Lower lobe of right lung (tissue), 2 donors: ENCODE measurements at regions not wholly inside any gene's neighbourhood (a gene's known extent, or its start where the extent isn't known, plus 50 kb on each side); places are given as distances from the start of the nearest gene placed in this dataset.

Experiments
- ATAC-seq, 2 donors: fragments of 200-7000 bp; cut with Tn5 transposase; one replicate each; pipeline ENCODE4 v1.9.1; 2020 to 2022; ENCODE audit warnings: mild to moderate bottlenecking in 2 of 2, moderate library complexity in 2 of 2
- DNase-seq: peaks from one replicate; pipeline ENCODE4 v3.0.0-alpha.2; 2020
- H3K27ac ChIP-seq: fragments of 200-600 bp; one replicate; pipeline ENCODE4 v1.8.0; 2022
- H3K27me3 ChIP-seq: fragments of 200-600 bp; one replicate; pipeline ENCODE4 v1.8.0; 2022; ENCODE audit warnings: low read depth
- H3K36me3 ChIP-seq: fragments of 200-600 bp; one replicate; pipeline ENCODE4 v1.8.0; 2022; ENCODE audit warnings: mild to moderate bottlenecking
- H3K4me1 ChIP-seq: fragments of 200-600 bp; one replicate; pipeline ENCODE4 v1.8.0; 2022
- H3K4me3 ChIP-seq: fragments of 200-600 bp; one replicate; pipeline ENCODE4 v1.8.0; 2022; ENCODE audit warnings: mild to moderate bottlenecking
- H3K9me3 ChIP-seq: fragments of 200-600 bp; one replicate; pipeline ENCODE4 v1.8.0; 2022
- CTCF ChIP-seq: fragments of 200-600 bp; IDR thresholded peaks from one replicate; pipeline ENCODE4 v1.8.0; 2022; ENCODE audit warnings: antibody characterized with exemption, mild to moderate bottlenecking
- intact Hi-C: fragments of 100-400 bp; cut with DNase I; formaldehyde crosslinking; loops from one replicate; pipeline ENCODE4 v1.11.0; 2022
- donor health status: DM: no; HTN: yes; CAD: no; lungs with severe emphysema.

GRCh38 chr2:187274146-187274545 is 173.9 kb downstream of the CALCRL start:
- Histone ChIP-seq H3K4me1 (no peaks in the 10 kb centered on the region), H3K4me3 (no peak overlapping the region), H3K27ac (no peak overlapping the region), H3K9me3 (no peaks in the 10 kb centered on the region), H3K36me3 (no peaks in the 10 kb centered on the region), H3K27me3 (no peaks in the 10 kb centered on the region)
- intact Hi-C loops: loop anchor here (10.0 kb wide), 1 partner anchor 279 kb away; no protein-coding TSS in a partner anchor
- no peak for TF ChIP-seq CTCF
- DNase-seq: no peak
- ATAC-seq: no peak

- no peak for TF ChIP-seq CTCF
- no peak for DNase-seq
- Histone ChIP-seq H3K9me3 (no peaks in the 10 kb centered on the region), H3K27me3 (no peaks in the 10 kb centered on the region), H3K27ac (no peak overlapping the region), H3K4me3 (no peak overlapping the region), H3K4me1 (no peaks in the 10 kb centered on the region), H3K36me3 (no peaks in the 10 kb centered on the region)
- no peak for ATAC-seq
- intact Hi-C loops: loop anchor here (10.0 kb wide), 1 partner anchor 277 kb away; no protein-coding TSS in a partner anchor
These were observed 175.8 kb downstream of the CALCRL start for GRCh38 chr2:187272255-187272654.

- intact Hi-C loops: loop anchor here (10.0 kb wide), 1 partner anchor 277 kb away; no protein-coding TSS in a partner anchor
- H3K36me3 ChIP-seq: no peaks in the 10 kb centered on the region
- no peaks in the 10 kb centered on the region for H3K9me3 ChIP-seq
- H3K27me3 ChIP-seq: no peaks in the 10 kb centered on the region
- no peak overlapping the region for H3K4me3 ChIP-seq
- no peaks in the 10 kb centered on the region for H3K4me1 ChIP-seq
- TF ChIP-seq CTCF: no peak
- no peak overlapping the region for H3K27ac ChIP-seq
- ATAC-seq: no peak
- no peak for DNase-seq
These were observed 176.2 kb downstream of the CALCRL start for GRCh38 chr2:187271825-187272224.

- DNase-seq (no peak), ATAC-seq (no peak)
- no peak overlapping the region for H3K4me3 ChIP-seq
- no peaks in the 10 kb centered on the region for H3K36me3 ChIP-seq
- TF ChIP-seq CTCF: no peak
- intact Hi-C loops: no loop called here
- H3K4me1 ChIP-seq: no peaks in the 10 kb centered on the region
- H3K9me3 ChIP-seq: no peaks in the 10 kb centered on the region
- no peaks in the 10 kb centered on the region for H3K27me3 ChIP-seq
- no peak overlapping the region for H3K27ac ChIP-seq
These were observed 181.4 kb downstream of the CALCRL start for GRCh38 chr2:187266645-187267044.

- H3K4me1 ChIP-seq: no peaks in the 10 kb centered on the region
- H3K4me3 ChIP-seq: no peak overlapping the region
- no peaks in the 10 kb centered on the region for H3K9me3 ChIP-seq
- no peak overlapping the region for H3K27ac ChIP-seq
- no peaks in the 10 kb centered on the region for H3K27me3 ChIP-seq
- no peaks in the 10 kb centered on the region for H3K36me3 ChIP-seq
- intact Hi-C loops: no loop called here
- no peak for TF ChIP-seq CTCF
- ATAC-seq: no peak
- no peak for DNase-seq
These were observed 181.9 kb downstream of the CALCRL start for GRCh38 chr2:187266147-187266546.

GRCh38 chr2:187264612-187265011 is 183.4 kb downstream of the CALCRL start:
- Histone ChIP-seq H3K4me3 (no peak overlapping the region), H3K4me1 (no peaks in the 10 kb centered on the region), H3K27me3 (no peaks in the 10 kb centered on the region), H3K27ac (no peak overlapping the region), H3K36me3 (no peaks in the 10 kb centered on the region), H3K9me3 (no peaks in the 10 kb centered on the region)
- TF ChIP-seq CTCF: no peak
- no peak for ATAC-seq
- intact Hi-C loops: no loop called here
- no peak for DNase-seq
